Loucy (cell line): ENCODE measurements at regions not wholly inside any gene's neighbourhood (a gene's known extent, or its start where the extent isn't known, plus 50 kb on each side); places are given as distances from the start of the nearest gene placed in this dataset.

ENCODE experiments used
- EZH2phosphoT487 ChIP-seq: fragments of 200-600 bp; IDR thresholded peaks from 2 replicates; pipeline ENCODE4 v1.6.1; 2018; ENCODE audit warnings: antibody characterized with exemption, mild to moderate bottlenecking, moderate library complexity, borderline replicate concordance
- TF ChIP-seq, protein P1 (sequence below): fragments of 200-600 bp; sonication (generic); conservative IDR thresholded peaks from 2 replicates; pipeline ENCODE4 v1.5.1; 2014; ENCODE audit warnings: mild to moderate bottlenecking, antibody characterized with exemption, low read length

DNA sequence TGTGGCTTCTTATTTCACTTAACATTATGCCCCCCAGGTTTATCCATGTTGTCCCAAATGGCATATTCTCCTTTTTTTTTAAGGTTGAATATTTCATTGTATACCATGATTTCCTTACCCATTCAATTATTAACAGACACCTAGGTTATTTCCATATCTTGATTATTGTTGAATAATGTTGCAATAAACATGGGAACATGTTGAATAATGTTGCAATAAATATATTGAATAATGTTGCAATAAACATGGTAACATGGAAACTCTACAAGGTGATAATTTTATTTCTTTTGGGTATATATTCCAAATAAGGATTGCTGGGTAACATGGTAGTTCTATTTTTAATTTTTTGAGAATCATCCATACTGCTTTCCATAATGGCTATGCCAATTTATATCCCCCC, 648.1 kb downstream of the MMUT start:
- TF ChIP-seq, protein P1, sequence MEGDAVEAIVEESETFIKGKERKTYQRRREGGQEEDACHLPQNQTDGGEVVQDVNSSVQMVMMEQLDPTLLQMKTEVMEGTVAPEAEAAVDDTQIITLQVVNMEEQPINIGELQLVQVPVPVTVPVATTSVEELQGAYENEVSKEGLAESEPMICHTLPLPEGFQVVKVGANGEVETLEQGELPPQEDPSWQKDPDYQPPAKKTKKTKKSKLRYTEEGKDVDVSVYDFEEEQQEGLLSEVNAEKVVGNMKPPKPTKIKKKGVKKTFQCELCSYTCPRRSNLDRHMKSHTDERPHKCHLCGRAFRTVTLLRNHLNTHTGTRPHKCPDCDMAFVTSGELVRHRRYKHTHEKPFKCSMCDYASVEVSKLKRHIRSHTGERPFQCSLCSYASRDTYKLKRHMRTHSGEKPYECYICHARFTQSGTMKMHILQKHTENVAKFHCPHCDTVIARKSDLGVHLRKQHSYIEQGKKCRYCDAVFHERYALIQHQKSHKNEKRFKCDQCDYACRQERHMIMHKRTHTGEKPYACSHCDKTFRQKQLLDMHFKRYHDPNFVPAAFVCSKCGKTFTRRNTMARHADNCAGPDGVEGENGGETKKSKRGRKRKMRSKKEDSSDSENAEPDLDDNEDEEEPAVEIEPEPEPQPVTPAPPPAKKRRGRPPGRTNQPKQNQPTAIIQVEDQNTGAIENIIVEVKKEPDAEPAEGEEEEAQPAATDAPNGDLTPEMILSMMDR = no peak
- TF ChIP-seq EZH2phosphoT487 = no peak
